K562 (cell line): ENCODE measurements at regions not wholly inside any gene's neighbourhood (a gene's known extent, or its start where the extent isn't known, plus 50 kb on each side); places are given as distances from the start of the nearest gene placed in this dataset.

Source experiments
- ATAC-seq: fragments of 200-7000 bp; cut with Tn5 transposase; 3 replicates; pipeline ENCODE4 v1.9.1; 2020; ENCODE audit warnings: moderate library complexity
- BruUV-seq: library from RNA; stranded (reverse); fragments of 400-500 nt; replicated peaks from 2 replicates; lab custom pipeline; 2021; lab: Mats Ljungman, UMichigan
- CTCF ChIA-PET: fragments of 300-600 bp; formaldehyde crosslinking; extraction: SDS; loops from one replicate; lab custom pipeline; 2021; ENCODE audit warnings: low intra/inter-chr PET ratio; lab: Yijun Ruan, JAX
- POLR2A ChIA-PET: fragments of 300-600, 350-650 bp; sonication (Branson Sonifier 250); formaldehyde crosslinking; extraction: SDS; loops from one replicate; lab custom pipeline; 2021; ENCODE audit warnings: antibody characterized with exemption, inconsistent platforms; lab: Yijun Ruan, JAX
- DNase-seq, 4 experiments: peaks; one replicate each; pipeline versions ENCODE4 v3.0.0 to v3.0.0-alpha.2; 2011 to 2018; ENCODE audit warnings: low spot score in 3 of 4, mixed read lengths in 3 of 4; ENCODE audit errors: extremely low read depth in 1 of 4
- FAIRE-seq: peaks from 2 replicates; lab custom pipeline; 2011; peaks lifted over from hg19 to GRCh38; lab: Jason Lieb, UNC
- H2AFZ ChIP-seq: 2 replicates; pipeline ENCODE4 v1.6.0; 2011; ENCODE audit warnings: low read depth, low read length, control low read depth, inconsistent platforms
- H3K27ac ChIP-seq: fragments of 200-600 bp; 3 replicates; pipeline ENCODE4 v1.8.0; 2011; ENCODE audit warnings: low read depth, mild to moderate bottlenecking, control low read depth, inconsistent platforms, low read length, moderate library complexity, mixed read lengths; ENCODE audit errors: extremely low read depth
- H3K27me3 ChIP-seq, 2 experiments: fragments of 300-600 bp in 1 of 2; 2 replicates in 1 of 2; 3 replicates in 1 of 2; pipeline versions ENCODE4 v1.6.0 to v1.8.0; 2011; ENCODE audit warnings: inconsistent platforms in 2 of 2, low read length in 2 of 2, mild to moderate bottlenecking in 1 of 2, mixed read lengths in 1 of 2, moderate library complexity in 1 of 2; ENCODE audit not compliant: control insufficient read depth in 2 of 2, insufficient read depth in 2 of 2
- H3K36me3 ChIP-seq: fragments of 300-600 bp; 3 replicates; pipeline ENCODE4 v1.8.0; 2011; ENCODE audit warnings: mild to moderate bottlenecking, low read length, inconsistent platforms; ENCODE audit not compliant: control insufficient read depth, insufficient read depth
- H3K4me1 ChIP-seq, 2 experiments: fragments of 200-600 bp in 1 of 2; replicated peaks in 1 of 2; 2 replicates in 1 of 2; 3 replicates in 1 of 2; pipeline versions ENCODE4 v1.5.1 to v1.8.0; 2011; ENCODE audit warnings: inconsistent platforms in 2 of 2, low read length in 2 of 2, mild to moderate bottlenecking in 1 of 2, mixed read lengths in 1 of 2, moderate library complexity in 1 of 2; ENCODE audit not compliant: control insufficient read depth in 2 of 2, insufficient read depth in 2 of 2
- H3K4me2 ChIP-seq: 2 replicates; pipeline ENCODE4 v1.6.1; 2011; ENCODE audit warnings: low read length, control low read depth, inconsistent platforms, mixed read lengths; ENCODE audit not compliant: insufficient read depth
- H3K4me3 ChIP-seq: fragments of 200-600 bp; sonication (generic), shearing (Covaris generic); 2 replicates; pipeline ENCODE4 v1.5.1; 2016; ENCODE audit warnings: control low read depth, inconsistent platforms
- H3K79me2 ChIP-seq: fragments of 200-600 bp; 3 replicates; pipeline ENCODE4 v1.8.0; 2011; ENCODE audit warnings: low read length, inconsistent platforms; ENCODE audit not compliant: control insufficient read depth, insufficient read depth
- H3K9ac ChIP-seq, 2 experiments: 2 replicates each; pipeline versions ENCODE4 v1.6.0 to v1.6.1; 2011; ENCODE audit warnings: low read depth in 2 of 2, low read length in 2 of 2, control low read depth in 1 of 2, inconsistent platforms in 1 of 2, mild to moderate bottlenecking in 1 of 2, mixed read lengths in 1 of 2; ENCODE audit not compliant: insufficient read depth in 1 of 2
- H3K9me1 ChIP-seq: one replicate; pipeline ENCODE4 v1.6.0; 2011; ENCODE audit warnings: inconsistent platforms, mild to moderate bottlenecking, low read length, moderate library complexity; ENCODE audit not compliant: control insufficient read depth, insufficient read depth
- H3K9me3 ChIP-seq: replicated peaks from 2 replicates; pipeline ENCODE4 v1.5.1; 2011; ENCODE audit warnings: low read depth, low read length, inconsistent platforms; ENCODE audit not compliant: control insufficient read depth, insufficient read depth
- H4K20me1 ChIP-seq: replicated peaks from 2 replicates; pipeline ENCODE4 v1.6.1; 2011; ENCODE audit warnings: low read length, inconsistent platforms, mixed read lengths; ENCODE audit not compliant: control insufficient read depth, insufficient read depth
- CTBP1 ChIP-seq: fragments of 450-650 bp; IDR thresholded peaks from 2 replicates; pipeline ENCODE4 v1.6.1; 2016; ENCODE audit warnings: borderline replicate concordance
- HNRNPH1 ChIP-seq: fragments of 200-400 bp; formaldehyde crosslinking; optimal IDR thresholded peaks from 2 replicates; pipeline ENCODE3; 2017; ENCODE audit warnings: low read depth, mild to moderate bottlenecking, low read length, moderate library complexity
- IRF2 ChIP-seq: sonication (generic); formaldehyde crosslinking; IDR thresholded peaks from 2 replicates; pipeline ENCODE4 v1.8.1; 2022; ENCODE audit warnings: mild to moderate bottlenecking, missing genetic modification reagents
- NBN ChIP-seq: fragments of 450-650 bp; IDR thresholded peaks from 2 replicates; pipeline ENCODE4 v1.6.1; 2016; ENCODE audit warnings: low read depth, mild to moderate bottlenecking
- POLR3G ChIP-seq: IDR thresholded peaks from 2 replicates; pipeline ENCODE4 v1.6.1; 2011; ENCODE audit not compliant: insufficient read length, insufficient replicate concordance; ENCODE audit errors: extremely low read depth
- RCOR1 ChIP-seq, 2 experiments: IDR thresholded peaks; 2 replicates each; pipeline ENCODE4 v1.6.1; 2012; ENCODE audit warnings: low read depth in 2 of 2, low read length in 2 of 2, borderline replicate concordance in 1 of 2, improper control_type of control experiment in 1 of 2
- TARDBP ChIP-seq: fragments of 450-650 bp; IDR thresholded peaks from 2 replicates; pipeline ENCODE4 v1.6.1; 2016
- ZC3H11A ChIP-seq: IDR thresholded peaks from 2 replicates; pipeline ENCODE4 v1.6.1; 2012; ENCODE audit warnings: low read depth, low read length, improper control_type of control experiment
- ZNF121 ChIP-seq: sonication (generic); formaldehyde crosslinking; conservative IDR thresholded peaks from 2 replicates; pipeline ENCODE4 v1.8.0; 2022; ENCODE audit warnings: missing genetic modification reagents
- ZNF239 ChIP-seq: fragments of 250-450 bp; sonication (Bioruptor Pico); IDR thresholded peaks from 2 replicates; pipeline ENCODE4 v1.4.0; 2020; ENCODE audit warnings: mild to moderate bottlenecking
- WGBS: fragments of 100-300 bp; shearing (Covaris generic); methylation state at CpG from one replicate; pipeline ENCODE4 v1.1.6; 2016; ENCODE audit warnings: low coverage, mixed read lengths; ENCODE audit not compliant: insufficient coverage; ENCODE audit errors: missing lambda C conversion rate; 5-methylcytosine and 5-hydroxymethylcytosine counted together
- in situ Hi-C: fragments of 300-500 bp; cut with MboI; formaldehyde crosslinking; loops from 4 replicates; pipeline ENCODE4 v1.15.0; 2018; ENCODE audit warnings: inconsistent platforms, mixed read lengths
- intact Hi-C: fragments of 100-400 bp; cut with micrococcal nuclease; formaldehyde crosslinking; loops from 2 replicates; pipeline ENCODE4 v1.14.2; 2022
- TF ChIP-seq, protein P1 (sequence below): fragments of 450-650 bp; IDR thresholded peaks from one replicate; pipeline ENCODE4 v1.6.1; 2018; ENCODE audit warnings: mild to moderate bottlenecking, moderate library complexity; ENCODE audit not compliant: partially characterized antibody

DNA sequence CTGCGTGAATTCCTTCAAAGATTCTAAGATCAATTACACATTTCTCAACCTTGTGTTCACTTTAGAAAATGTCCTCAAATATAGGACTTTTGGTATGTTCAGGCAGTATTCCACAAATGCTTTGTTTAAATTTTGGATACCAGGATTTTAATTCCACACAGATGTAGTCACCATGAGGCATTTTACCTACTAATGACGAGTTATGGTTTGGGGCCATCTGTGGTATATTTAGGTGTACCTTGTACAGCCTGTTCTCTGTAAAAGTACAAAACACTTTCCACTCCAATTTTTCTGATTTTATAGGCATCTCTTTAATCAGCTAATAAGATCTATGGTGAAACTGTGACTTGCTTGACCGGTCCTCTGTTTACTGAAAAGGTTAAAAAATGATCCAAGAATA is 275.7 kb upstream of the PRICKLE1 start:
- H3K9me1 ChIP-seq: no peaks in the 10 kb centered on the region
- no peak overlapping the region for H3K4me3 ChIP-seq
- H3K9me3 ChIP-seq: no peaks in the 10 kb centered on the region
- H4K20me1 ChIP-seq: no peaks in the 10 kb centered on the region
- CTCF ChIA-PET: no interaction called here
- H3K4me1 ChIP-seq: no peaks in the 10 kb centered on the region
- FAIRE-seq (no peak), ATAC-seq (no peak), DNase-seq (no peak)
- no peaks in the 10 kb centered on the region for H3K36me3 ChIP-seq
- intact Hi-C loops (no loop called here), in situ Hi-C loops (no loop called here)
- no peak overlapping the region for H3K9ac ChIP-seq
- no peak overlapping the region for H3K4me2 ChIP-seq
- no peaks in the 10 kb centered on the region for H3K27me3 ChIP-seq
- POLR2A ChIA-PET: no interaction called here
- no peak overlapping the region for H2AFZ ChIP-seq
- no peaks in the 10 kb centered on the region for H3K79me2 ChIP-seq
- no peak overlapping the region for H3K27ac ChIP-seq
- WGBS: 9% methylated on average over 3 of the region's 3 CpGs
- TF ChIP-seq ZC3H11A (no peak), CTBP1 (no peak), HNRNPH1 (no peak), IRF2 (CRISPR knock-in tag) (no peak), RCOR1 (IDR thresholded peaks at IDR 0.05; ENCODE audit: borderline replicate concordance in 1 of 2, low read depth in 2 of 2, low read length in 2 of 2) (no peak), ZNF239 (CRISPR knock-in tag) (no peak), ZNF121 (CRISPR knock-in tag) (no peak), TARDBP (no peak), POLR3G (no peak), NBN (no peak)
- TF ChIP-seq, protein P1, sequence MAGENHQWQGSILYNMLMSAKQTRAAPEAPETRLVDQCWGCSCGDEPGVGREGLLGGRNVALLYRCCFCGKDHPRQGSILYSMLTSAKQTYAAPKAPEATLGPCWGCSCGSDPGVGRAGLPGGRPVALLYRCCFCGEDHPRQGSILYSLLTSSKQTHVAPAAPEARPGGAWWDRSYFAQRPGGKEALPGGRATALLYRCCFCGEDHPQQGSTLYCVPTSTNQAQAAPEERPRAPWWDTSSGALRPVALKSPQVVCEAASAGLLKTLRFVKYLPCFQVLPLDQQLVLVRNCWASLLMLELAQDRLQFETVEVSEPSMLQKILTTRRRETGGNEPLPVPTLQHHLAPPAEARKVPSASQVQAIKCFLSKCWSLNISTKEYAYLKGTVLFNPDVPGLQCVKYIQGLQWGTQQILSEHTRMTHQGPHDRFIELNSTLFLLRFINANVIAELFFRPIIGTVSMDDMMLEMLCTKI: no peak
- BruUV-seq: no TSS peak
